ENCODE measurements at regions not wholly inside any gene's neighbourhood (a gene's known extent, or its start where the extent isn't known, plus 50 kb on each side); places are given as distances from the start of the nearest gene placed in this dataset.

- H4K91ac ChIP-seq (ENCODE audit: low read length) = no peak overlapping the region
- no peak overlapping the region for H3K4me2 ChIP-seq (ENCODE audit: low read length, poor library complexity, severe bottlenecking)
- no peak overlapping the region for H3K4ac ChIP-seq (ENCODE audit: low read depth in 1 of 2, low read length in 2 of 2)
- no peak overlapping the region for H3K18ac ChIP-seq (ENCODE audit: low read depth in 1 of 2, low read length in 2 of 2)
- no peak overlapping the region for H3K23ac ChIP-seq (ENCODE audit: low read length in 2 of 2)
- H3K14ac ChIP-seq (ENCODE audit: low read length in 2 of 2) = no peak overlapping the region
- no peak overlapping the region for H2AK5ac ChIP-seq (ENCODE audit: low read length, severe bottlenecking)
- no peak overlapping the region for H3K4me3 ChIP-seq (ENCODE audit: insufficient read depth in 1 of 2, low read depth in 1 of 2, low read length in 2 of 2)
- no peak overlapping the region for H2BK12ac ChIP-seq (ENCODE audit: low read length in 2 of 2)
- H3K27me3 ChIP-seq (ENCODE audit: control insufficient read depth in 1 of 2, insufficient read depth in 1 of 2, low read length in 2 of 2) = no peaks in the 10 kb centered on the region
- H4K8ac ChIP-seq (ENCODE audit: low read length) = no peak overlapping the region
- peaks cover 12% of the 10 kb centered on the region for H3K9me3 ChIP-seq (ENCODE audit: control insufficient read depth, low read length)
- H2BK120ac ChIP-seq (ENCODE audit: low read depth, low read length) = no peak overlapping the region
- WGBS = 94% methylated on average over 2 of the region's 2 CpGs
- H3K4me1 ChIP-seq (ENCODE audit: control insufficient read depth, insufficient read depth, low read depth, low read length) = no peaks in the 10 kb centered on the region
- H2BK5ac ChIP-seq (ENCODE audit: low read depth, low read length, poor library complexity, severe bottlenecking) = no peak overlapping the region
- H2BK15ac ChIP-seq (ENCODE audit: low read depth, poor library complexity, severe bottlenecking) = no peak overlapping the region
- H3K27ac ChIP-seq (ENCODE audit: low read length, poor library complexity, severe bottlenecking) = no peak overlapping the region
- H2AFZ ChIP-seq (ENCODE audit: low read depth, low read length) = no peak overlapping the region
- H3K36me3 ChIP-seq (ENCODE audit: control insufficient read depth in 1 of 2, insufficient read depth in 2 of 2, low read depth in 1 of 2, low read length in 2 of 2) = no peaks in the 10 kb centered on the region
- no peaks in the 10 kb centered on the region for H3K79me1 ChIP-seq (replicated peaks; ENCODE audit: low read length, poor library complexity, severe bottlenecking)
- no peak for DNase-seq
- no peak overlapping the region for H3K9ac ChIP-seq (ENCODE audit: low read length)
Measured at GRCh38 chr17:53101706-53102105, 721.0 kb upstream of the KIF2B start.

GRCh38 chr17:53100126-53100525 lies 722.6 kb upstream of the KIF2B start:
- no peak overlapping the region for H2BK12ac ChIP-seq (ENCODE audit: low read length in 2 of 2)
- H2AFZ ChIP-seq (ENCODE audit: low read depth, low read length) = no peak overlapping the region
- no peaks in the 10 kb centered on the region for H3K36me3 ChIP-seq (ENCODE audit: control insufficient read depth in 1 of 2, insufficient read depth in 2 of 2, low read depth in 1 of 2, low read length in 2 of 2)
- H3K4me1 ChIP-seq (ENCODE audit: control insufficient read depth, insufficient read depth, low read depth, low read length) = no peaks in the 10 kb centered on the region
- H3K14ac ChIP-seq (ENCODE audit: low read length in 2 of 2) = no peak overlapping the region
- H2AK5ac ChIP-seq (ENCODE audit: low read length, severe bottlenecking) = no peak overlapping the region
- no peak overlapping the region for H3K4me3 ChIP-seq (ENCODE audit: insufficient read depth in 1 of 2, low read depth in 1 of 2, low read length in 2 of 2)
- no peak overlapping the region for H3K27ac ChIP-seq (ENCODE audit: low read length, poor library complexity, severe bottlenecking)
- H2BK120ac ChIP-seq (ENCODE audit: low read depth, low read length) = no peak overlapping the region
- H3K9me3 ChIP-seq (ENCODE audit: control insufficient read depth, low read length) = peaks cover 10% of the 10 kb centered on the region
- no peaks in the 10 kb centered on the region for H3K79me1 ChIP-seq (replicated peaks; ENCODE audit: low read length, poor library complexity, severe bottlenecking)
- no peak overlapping the region for H3K9ac ChIP-seq (ENCODE audit: low read length)
- DNase-seq = no peak
- H2BK15ac ChIP-seq (ENCODE audit: low read depth, poor library complexity, severe bottlenecking) = no peak overlapping the region
- no peak overlapping the region for H3K4me2 ChIP-seq (ENCODE audit: low read length, poor library complexity, severe bottlenecking)
- H2BK5ac ChIP-seq (ENCODE audit: low read depth, low read length, poor library complexity, severe bottlenecking) = no peak overlapping the region
- H3K18ac ChIP-seq (ENCODE audit: low read depth in 1 of 2, low read length in 2 of 2) = no peak overlapping the region
- no peak overlapping the region for H4K91ac ChIP-seq (ENCODE audit: low read length)
- no peak overlapping the region for H3K4ac ChIP-seq (ENCODE audit: low read depth in 1 of 2, low read length in 2 of 2)
- no peak overlapping the region for H4K8ac ChIP-seq (ENCODE audit: low read length)
- no peaks in the 10 kb centered on the region for H3K27me3 ChIP-seq (ENCODE audit: control insufficient read depth in 1 of 2, insufficient read depth in 1 of 2, low read length in 2 of 2)
- no peak overlapping the region for H3K23ac ChIP-seq (ENCODE audit: low read length in 2 of 2)
- 90% methylated on average over 3 of the region's 3 CpGs for WGBS

- no peak overlapping the region for H2BK5ac ChIP-seq (ENCODE audit: low read depth, low read length, poor library complexity, severe bottlenecking)
- H3K36me3 ChIP-seq (ENCODE audit: control insufficient read depth in 1 of 2, insufficient read depth in 2 of 2, low read depth in 1 of 2, low read length in 2 of 2) = no peaks in the 10 kb centered on the region
- no peak overlapping the region for H2BK15ac ChIP-seq (ENCODE audit: low read depth, poor library complexity, severe bottlenecking)
- H3K79me1 ChIP-seq (replicated peaks; ENCODE audit: low read length, poor library complexity, severe bottlenecking) = no peaks in the 10 kb centered on the region
- H2BK12ac ChIP-seq (ENCODE audit: low read length in 2 of 2) = no peak overlapping the region
- DNase-seq = no peak
- no CpG with 5 or more reads among the region's 1 CpG for WGBS
- H3K23ac ChIP-seq (ENCODE audit: low read length in 2 of 2) = no peak overlapping the region
- H3K27me3 ChIP-seq (ENCODE audit: control insufficient read depth in 1 of 2, insufficient read depth in 1 of 2, low read length in 2 of 2) = no peaks in the 10 kb centered on the region
- no peak overlapping the region for H3K9ac ChIP-seq (ENCODE audit: low read length)
- no peak overlapping the region for H2BK120ac ChIP-seq (ENCODE audit: low read depth, low read length)
- H3K27ac ChIP-seq (ENCODE audit: low read length, poor library complexity, severe bottlenecking) = no peak overlapping the region
- no peak overlapping the region for H3K4ac ChIP-seq (ENCODE audit: low read depth in 1 of 2, low read length in 2 of 2)
- no peaks in the 10 kb centered on the region for H3K9me3 ChIP-seq (ENCODE audit: control insufficient read depth, low read length)
- H4K91ac ChIP-seq (ENCODE audit: low read length) = no peak overlapping the region
- no peak overlapping the region for H4K8ac ChIP-seq (ENCODE audit: low read length)
- no peak overlapping the region for H3K4me2 ChIP-seq (ENCODE audit: low read length, poor library complexity, severe bottlenecking)
- no peak overlapping the region for H3K18ac ChIP-seq (ENCODE audit: low read depth in 1 of 2, low read length in 2 of 2)
- no peak overlapping the region for H3K14ac ChIP-seq (ENCODE audit: low read length in 2 of 2)
- H3K4me3 ChIP-seq (ENCODE audit: insufficient read depth in 1 of 2, low read depth in 1 of 2, low read length in 2 of 2) = no peak overlapping the region
- no peak overlapping the region for H2AFZ ChIP-seq (ENCODE audit: low read depth, low read length)
- no peaks in the 10 kb centered on the region for H3K4me1 ChIP-seq (ENCODE audit: control insufficient read depth, insufficient read depth, low read depth, low read length)
- no peak overlapping the region for H2AK5ac ChIP-seq (ENCODE audit: low read length, severe bottlenecking)
Measured at GRCh38 chr17:53093391-53093790, 729.3 kb upstream of the KIF2B start.

GRCh38 chr17:53092072-53092471 lies 730.7 kb upstream of the KIF2B start:
- Histone ChIP-seq H3K4me2 (ENCODE audit: low read length, poor library complexity, severe bottlenecking) (no peak overlapping the region), H2AK5ac (ENCODE audit: low read length, severe bottlenecking) (no peak overlapping the region), H3K27me3 (ENCODE audit: control insufficient read depth in 1 of 2, insufficient read depth in 1 of 2, low read length in 2 of 2) (no peaks in the 10 kb centered on the region), H3K14ac (ENCODE audit: low read length in 2 of 2) (no peak overlapping the region), H3K18ac (ENCODE audit: low read depth in 1 of 2, low read length in 2 of 2) (no peak overlapping the region), H3K36me3 (ENCODE audit: control insufficient read depth in 1 of 2, insufficient read depth in 2 of 2, low read depth in 1 of 2, low read length in 2 of 2) (no peaks in the 10 kb centered on the region), H3K4ac (ENCODE audit: low read depth in 1 of 2, low read length in 2 of 2) (no peak overlapping the region), H4K91ac (ENCODE audit: low read length) (no peak overlapping the region), H2BK5ac (ENCODE audit: low read depth, low read length, poor library complexity, severe bottlenecking) (no peak overlapping the region), H3K79me1 (replicated peaks; ENCODE audit: low read length, poor library complexity, severe bottlenecking) (no peaks in the 10 kb centered on the region), H2BK120ac (ENCODE audit: low read depth, low read length) (no peak overlapping the region), H4K8ac (ENCODE audit: low read length) (no peak overlapping the region), H2BK12ac (ENCODE audit: low read length in 2 of 2) (no peak overlapping the region), H3K9ac (ENCODE audit: low read length) (no peak overlapping the region), H2BK15ac (ENCODE audit: low read depth, poor library complexity, severe bottlenecking) (no peak overlapping the region), H2AFZ (ENCODE audit: low read depth, low read length) (no peak overlapping the region), H3K4me3 (ENCODE audit: insufficient read depth in 1 of 2, low read depth in 1 of 2, low read length in 2 of 2) (no peak overlapping the region), H3K4me1 (ENCODE audit: control insufficient read depth, insufficient read depth, low read depth, low read length) (no peaks in the 10 kb centered on the region), H3K27ac (ENCODE audit: low read length, poor library complexity, severe bottlenecking) (no peak overlapping the region), H3K9me3 (ENCODE audit: control insufficient read depth, low read length) (no peaks in the 10 kb centered on the region), H3K23ac (ENCODE audit: low read length in 2 of 2) (no peak overlapping the region)
- WGBS = 83% methylated on average over 2 of the region's 2 CpGs
- DNase-seq = no peak

All from mesenchymal stem cell (in vitro differentiated cells and primary cell).